GM23338 (cell line): ENCODE measurements at regions not wholly inside any gene's neighbourhood (a gene's known extent, or its start where the extent isn't known, plus 50 kb on each side); places are given as distances from the start of the nearest gene placed in this dataset.

ENCODE experiments used
- ATAC-seq: fragments of 200-7000 bp; cut with Tn5 transposase; 3 replicates; pipeline ENCODE4 v1.9.1; 2020
- DNase-seq: peaks from one replicate; pipeline ENCODE4 v3.0.0-alpha.2; 2015; ENCODE audit warnings: low spot score
- H2AFZ ChIP-seq: fragments of 200-600 bp; sonication (generic); 2 replicates; pipeline ENCODE4 v1.8.0; 2016; ENCODE audit warnings: antibody characterized with exemption, mild to moderate bottlenecking, moderate library complexity
- H3F3A ChIP-seq: fragments of 200-600 bp; sonication (generic); replicated peaks from 2 replicates; pipeline ENCODE4 v1.8.0; 2017; ENCODE audit warnings: antibody characterized with exemption, mixed run types, low read depth
- H3K27ac ChIP-seq: fragments of 200-600 bp; sonication (generic); 2 replicates; pipeline ENCODE4 v1.6.1; 2016; ENCODE audit warnings: low read depth
- H3K27me3 ChIP-seq: fragments of 200-600 bp; sonication (generic); 2 replicates; pipeline ENCODE4 v1.8.0; 2016; ENCODE audit warnings: mild to moderate bottlenecking, mixed run types, moderate library complexity; ENCODE audit not compliant: insufficient read depth
- H3K36me3 ChIP-seq: fragments of 200-600 bp; sonication (generic); 2 replicates; pipeline ENCODE4 v1.8.0; 2016; ENCODE audit warnings: mild to moderate bottlenecking; ENCODE audit not compliant: insufficient read depth
- H3K4me1 ChIP-seq: fragments of 200-600 bp; sonication (generic); 2 replicates; pipeline ENCODE4 v1.8.0; 2016; ENCODE audit warnings: mild to moderate bottlenecking, moderate library complexity; ENCODE audit not compliant: insufficient read depth
- H3K4me2 ChIP-seq: fragments of 200-600 bp; sonication (generic); 2 replicates; pipeline ENCODE4 v1.7.1; 2017; ENCODE audit warnings: mixed run types
- H3K4me3 ChIP-seq: fragments of 200-600 bp; sonication (generic); 2 replicates; pipeline ENCODE4 v1.6.1; 2016; ENCODE audit warnings: mixed run types
- H3K79me2 ChIP-seq: fragments of 200-600 bp; sonication (generic); replicated peaks from 2 replicates; pipeline ENCODE4 v1.8.0; 2017; ENCODE audit warnings: mild to moderate bottlenecking; ENCODE audit not compliant: insufficient read depth
- H3K9me2 ChIP-seq: fragments of 200-600 bp; sonication (generic); 2 replicates; pipeline ENCODE4 v1.8.0; 2017; ENCODE audit not compliant: insufficient read depth
- H4K20me1 ChIP-seq: fragments of 200-600 bp; sonication (generic); replicated peaks from 2 replicates; pipeline ENCODE4 v1.8.0; 2017; ENCODE audit warnings: mild to moderate bottlenecking; ENCODE audit not compliant: insufficient read depth
- H3K27ac Mint-ChIP-seq: 2 replicates; pipeline ENCODE4 v1.8.0; 2020; ENCODE audit warnings: inconsistent platforms, mild to moderate bottlenecking, moderate library complexity, mixed read lengths
- H3K27me3 Mint-ChIP-seq: 3 replicates; pipeline ENCODE4 v1.8.0; 2022; ENCODE audit warnings: low read depth, mild to moderate bottlenecking, moderate library complexity, mixed read lengths, inconsistent platforms; ENCODE audit not compliant: insufficient read depth, poor library complexity
- H3K36me3 Mint-ChIP-seq: 3 replicates; pipeline ENCODE4 v1.8.0; 2021; ENCODE audit warnings: low read depth, mild to moderate bottlenecking, inconsistent platforms, moderate library complexity, mixed read lengths
- H3K4me1 Mint-ChIP-seq: 3 replicates; pipeline ENCODE4 v1.8.0; 2020; ENCODE audit warnings: mild to moderate bottlenecking, inconsistent platforms, mixed read lengths
- H3K4me3 Mint-ChIP-seq: 3 replicates; pipeline ENCODE4 v1.8.0; 2021; ENCODE audit warnings: moderate library complexity, mild to moderate bottlenecking, inconsistent platforms, mixed read lengths
- H3K9me3 Mint-ChIP-seq: 3 replicates; pipeline ENCODE4 v1.8.0; 2020; ENCODE audit warnings: moderate library complexity, mild to moderate bottlenecking, inconsistent platforms, mixed read lengths
- CTCF ChIP-seq, 2 experiments: fragments of 200-600 bp in 1 of 2; sonication (generic) in 1 of 2; conservative IDR thresholded peaks; 2 replicates each; pipeline versions ENCODE4 v1.5.1 to v1.6.1; 2016 to 2017; ENCODE audit warnings: antibody characterized with exemption in 2 of 2, low read depth in 2 of 2, mild to moderate bottlenecking in 2 of 2, moderate library complexity in 1 of 2
- ETS1 ChIP-seq: IDR thresholded peaks from 2 replicates; pipeline ENCODE4 v1.6.1; 2016; ENCODE audit warnings: antibody characterized with exemption
- EZH2 ChIP-seq: fragments of 200-600 bp; sonication (generic); IDR thresholded peaks from one replicate; pipeline ENCODE4 v1.8.0; 2017; ENCODE audit warnings: antibody characterized with exemption, mild to moderate bottlenecking, low read depth; ENCODE audit not compliant: unreplicated experiment
- JUNB ChIP-seq: IDR thresholded peaks from one replicate; pipeline ENCODE4 v1.6.1; 2016; ENCODE audit warnings: antibody characterized with exemption; ENCODE audit not compliant: unreplicated experiment
- POLR2AphosphoS5 ChIP-seq: IDR thresholded peaks from 2 replicates; pipeline ENCODE4 v1.6.1; 2016; ENCODE audit warnings: antibody characterized with exemption, low read depth
- REST ChIP-seq: IDR thresholded peaks from one replicate; pipeline ENCODE4 v1.6.1; 2018; ENCODE audit warnings: antibody characterized with exemption; ENCODE audit not compliant: unreplicated experiment
- STAT1 ChIP-seq: IDR thresholded peaks from one replicate; pipeline ENCODE4 v1.6.1; 2016; ENCODE audit warnings: antibody characterized with exemption; ENCODE audit not compliant: unreplicated experiment
- ZNF331 ChIP-seq: fragments of 250-450 bp; sonication (Bioruptor Pico); IDR thresholded peaks from 2 replicates; pipeline ENCODE4 v1.5.0; 2020; ENCODE audit warnings: low read depth, mild to moderate bottlenecking, moderate library complexity

GRCh38 chr4:34572026-34572425 lies 1672.3 kb downstream of the ARAP2 start (continued):
- TF ChIP-seq CTCF (conservative IDR thresholded peaks at IDR 0.05; ENCODE audit: low read depth in 2 of 2) (no peak), ZNF331 (CRISPR knock-in tag) (no peak), ETS1 (no peak), JUNB (no peak), EZH2 (no peak), STAT1 (no peak)

- H3F3A ChIP-seq, result no peaks in the 10 kb centered on the region
- peaks cover 11% of the 10 kb centered on the region; the same call in 1 of the 2 replicates for H3K4me1 ChIP-seq
- no peak overlapping the region for H3K4me3 ChIP-seq
- no peak for ATAC-seq
- Mint-ChIP-seq H3K4me1 (peaks cover 18% of the 10 kb centered on the region), H3K4me3 (no peak overlapping the region), H3K27ac (no peak overlapping the region), H3K27me3 (no peaks in the 10 kb centered on the region), H3K9me3 (no peaks in the 10 kb centered on the region), H3K36me3 (no peaks in the 10 kb centered on the region)
- no peak for DNase-seq
- no peaks in the 10 kb centered on the region for H3K79me2 ChIP-seq
- no peak overlapping the region for H2AFZ ChIP-seq
- H3K4me2 ChIP-seq, result no peak overlapping the region
- H3K9me2 ChIP-seq, result no peaks in the 10 kb centered on the region
- no peaks in the 10 kb centered on the region for H3K27me3 ChIP-seq
- no peaks in the 10 kb centered on the region for H3K36me3 ChIP-seq
- no peaks in the 10 kb centered on the region for H4K20me1 ChIP-seq
- no peak overlapping the region for H3K27ac ChIP-seq
- no peak for TF ChIP-seq CTCF (conservative IDR thresholded peaks at IDR 0.05; ENCODE audit: low read depth in 2 of 2)
- no peak for TF ChIP-seq ETS1
- TF ChIP-seq REST, result no peak
- TF ChIP-seq STAT1, result no peak
- no peak for TF ChIP-seq POLR2AphosphoS5
- no peak for TF ChIP-seq JUNB
These were observed 1629.0 kb downstream of the ARAP2 start for GRCh38 chr4:34615315-34615714.
